ENCODE measurements at regions not wholly inside any gene's neighbourhood (a gene's known extent, or its start where the extent isn't known, plus 50 kb on each side); places are given as distances from the start of the nearest gene placed in this dataset.

DNA sequence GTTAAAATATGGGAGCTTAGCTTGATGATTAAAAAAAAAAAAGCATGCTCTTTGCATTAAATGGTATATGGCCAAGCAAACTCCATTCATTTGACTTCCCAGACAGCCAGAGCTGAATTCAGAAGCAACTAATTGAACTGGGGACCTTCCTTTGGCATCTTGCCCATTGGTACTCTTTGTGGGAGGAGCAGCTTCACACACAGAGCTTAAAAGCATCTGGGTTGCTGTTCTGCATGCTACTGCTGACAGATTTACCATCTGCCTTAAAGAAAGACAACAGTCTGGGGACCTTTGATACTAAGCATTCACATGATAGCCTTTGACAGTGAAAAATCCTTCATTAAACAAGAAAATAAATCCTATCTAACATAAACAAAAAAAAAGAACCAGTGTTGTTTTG, 977.9 kb downstream of the TMTC2 start:
- Mint-ChIP-seq H3K4me3 (no peak overlapping the region), H3K27ac (no peak overlapping the region), H3K4me1 (no peaks in the 10 kb centered on the region), H3K27me3 (no peaks in the 10 kb centered on the region), H3K9me3 (peaks cover 5% of the 10 kb centered on the region), H3K36me3 (ENCODE audit: low read depth) (no peaks in the 10 kb centered on the region)
- ATAC-seq = no peak
- no peak for DNase-seq

DNA sequence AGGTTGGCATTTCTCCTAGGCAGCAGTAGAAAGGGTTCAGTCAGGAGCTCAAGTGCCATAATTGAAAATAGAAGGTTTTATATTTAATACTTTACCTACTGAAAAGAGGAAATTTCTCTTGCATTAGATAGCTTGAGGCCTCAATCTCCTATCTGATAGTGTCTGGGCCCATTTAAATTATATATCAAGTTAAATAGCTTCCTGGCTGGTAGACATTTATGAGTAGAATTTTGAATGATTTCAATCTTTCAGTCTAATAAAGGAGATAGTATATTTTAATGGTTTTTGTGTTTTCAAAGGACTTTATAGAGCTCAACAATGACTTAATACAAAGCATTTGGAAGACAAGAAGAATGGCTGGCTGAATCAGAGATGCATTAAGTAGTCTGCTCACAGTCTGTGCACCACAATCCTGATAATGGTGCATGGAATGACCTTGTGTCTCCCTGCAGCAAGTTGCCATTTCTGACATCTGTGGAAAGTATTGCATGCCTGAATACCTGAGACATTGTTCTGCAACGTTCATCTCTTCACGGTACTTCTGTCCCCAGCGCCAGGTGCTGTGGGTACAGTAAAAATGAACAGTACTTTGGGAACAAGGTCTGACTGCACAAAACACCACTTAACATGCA, 974.1 kb downstream of the TMTC2 start:
- DNase-seq (no peak), ATAC-seq (no peak)
- no peak overlapping the region for H3K4me3 Mint-ChIP-seq
- no peaks in the 10 kb centered on the region for H3K27me3 Mint-ChIP-seq
- H3K27ac Mint-ChIP-seq = no peak overlapping the region
- H3K9me3 Mint-ChIP-seq = peaks cover 5% of the 10 kb centered on the region
- H3K36me3 Mint-ChIP-seq (ENCODE audit: low read depth) = no peaks in the 10 kb centered on the region
- no peaks in the 10 kb centered on the region for H3K4me1 Mint-ChIP-seq

DNA sequence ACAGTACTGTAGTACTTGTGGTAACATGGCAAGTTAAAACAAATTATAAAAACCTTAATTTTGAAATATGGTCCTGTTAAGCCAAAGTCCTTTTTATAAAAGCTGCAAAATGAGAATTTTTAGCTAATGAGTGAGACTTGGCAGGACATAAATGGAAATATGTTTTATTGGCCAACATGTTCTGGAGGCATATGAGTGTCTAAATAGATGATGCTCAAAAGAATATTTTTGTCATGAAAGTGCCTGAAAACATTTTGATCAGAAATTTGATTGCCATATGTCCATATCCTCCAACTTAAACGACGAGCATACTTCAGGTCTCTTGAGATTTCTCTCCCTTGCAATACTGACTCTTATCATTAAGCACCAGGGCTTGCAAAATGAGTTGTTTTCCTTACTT, 972.6 kb downstream of the TMTC2 start:
- no peak overlapping the region for H3K4me3 Mint-ChIP-seq
- H3K27ac Mint-ChIP-seq = no peak overlapping the region
- no peaks in the 10 kb centered on the region for H3K4me1 Mint-ChIP-seq
- H3K36me3 Mint-ChIP-seq (ENCODE audit: low read depth) = no peaks in the 10 kb centered on the region
- DNase-seq (no peak), ATAC-seq (no peak)
- no peaks in the 10 kb centered on the region for H3K27me3 Mint-ChIP-seq
- peaks cover 5% of the 10 kb centered on the region for H3K9me3 Mint-ChIP-seq

DNA sequence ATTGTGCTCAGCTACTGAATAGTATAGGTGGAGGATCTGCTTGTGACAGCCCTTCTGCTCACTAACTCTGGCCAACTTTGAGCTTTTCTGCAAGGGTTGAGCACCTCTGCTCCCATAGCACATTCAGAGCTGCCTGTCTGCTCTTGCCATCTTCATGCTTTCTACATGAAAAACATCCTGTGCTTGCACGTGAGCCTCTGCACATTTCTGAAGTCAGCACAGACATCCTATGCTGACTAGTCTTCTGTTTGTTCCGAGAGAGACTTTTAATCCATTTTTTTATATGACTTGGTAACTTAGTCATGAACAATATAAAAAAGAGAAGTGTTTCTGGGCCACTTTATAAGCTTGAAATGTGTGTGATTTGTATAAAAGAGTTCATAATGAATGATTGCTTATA, 969.3 kb downstream of the TMTC2 start:
- no peaks in the 10 kb centered on the region for H3K36me3 Mint-ChIP-seq (ENCODE audit: low read depth)
- DNase-seq = no peak
- ATAC-seq = no peak
- H3K27ac Mint-ChIP-seq = no peak overlapping the region
- no peak overlapping the region for H3K4me3 Mint-ChIP-seq
- H3K27me3 Mint-ChIP-seq = no peaks in the 10 kb centered on the region
- no peaks in the 10 kb centered on the region for H3K4me1 Mint-ChIP-seq
- H3K9me3 Mint-ChIP-seq = peaks cover 11% of the 10 kb centered on the region

DNA sequence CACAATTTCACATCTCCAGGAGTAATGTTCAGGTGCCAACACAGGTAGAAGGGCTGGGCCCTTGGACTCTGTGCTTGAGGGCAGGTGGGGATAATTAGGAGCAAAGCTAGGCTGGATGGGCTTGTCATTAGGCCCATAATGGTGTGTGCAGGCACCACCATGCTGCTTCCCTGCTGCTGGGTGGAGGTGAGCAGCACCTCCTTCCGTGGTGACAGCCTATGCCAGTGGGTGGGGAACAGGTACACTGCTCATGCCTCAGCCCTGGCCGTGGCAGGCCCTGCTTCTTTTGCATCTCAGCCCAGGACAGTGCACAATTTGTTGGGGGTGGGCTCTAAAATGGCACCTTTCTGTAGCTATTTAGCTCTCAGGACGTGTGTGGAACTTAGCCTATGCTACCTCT, 955.5 kb downstream of the TMTC2 start:
- Mint-ChIP-seq H3K27ac (no peak overlapping the region), H3K27me3 (no peaks in the 10 kb centered on the region), H3K4me1 (no peaks in the 10 kb centered on the region), H3K36me3 (ENCODE audit: low read depth) (no peaks in the 10 kb centered on the region), H3K9me3 (peaks cover 29% of the 10 kb centered on the region), H3K4me3 (no peak overlapping the region)
- no peak for ATAC-seq
- DNase-seq = no peak

DNA sequence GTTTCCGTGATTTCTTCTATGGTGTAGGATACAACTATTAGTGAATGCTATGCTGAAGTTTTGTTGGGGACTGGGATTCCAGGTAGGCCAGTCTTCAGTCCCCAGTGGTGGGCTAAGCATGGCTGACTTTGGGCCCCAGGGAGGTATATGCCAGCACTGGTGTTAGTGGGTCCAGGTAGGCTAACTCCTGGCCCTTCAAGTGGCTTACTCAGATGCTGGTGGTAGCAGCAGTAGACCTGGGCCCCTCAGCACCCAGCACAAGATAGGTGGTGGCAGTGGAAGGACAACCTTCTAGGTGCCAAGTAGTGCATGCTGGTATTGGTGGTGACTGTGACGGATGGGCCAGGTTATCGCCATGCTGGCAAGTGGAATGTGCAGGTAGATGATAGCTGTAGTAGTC, 955.1 kb downstream of the TMTC2 start:
- H3K36me3 Mint-ChIP-seq (ENCODE audit: low read depth) = no peaks in the 10 kb centered on the region
- H3K27ac Mint-ChIP-seq = no peak overlapping the region
- DNase-seq = no peak
- H3K4me3 Mint-ChIP-seq = no peak overlapping the region
- H3K4me1 Mint-ChIP-seq = no peaks in the 10 kb centered on the region
- peaks cover 29% of the 10 kb centered on the region for H3K9me3 Mint-ChIP-seq
- no peaks in the 10 kb centered on the region for H3K27me3 Mint-ChIP-seq
- no peak for ATAC-seq

DNA sequence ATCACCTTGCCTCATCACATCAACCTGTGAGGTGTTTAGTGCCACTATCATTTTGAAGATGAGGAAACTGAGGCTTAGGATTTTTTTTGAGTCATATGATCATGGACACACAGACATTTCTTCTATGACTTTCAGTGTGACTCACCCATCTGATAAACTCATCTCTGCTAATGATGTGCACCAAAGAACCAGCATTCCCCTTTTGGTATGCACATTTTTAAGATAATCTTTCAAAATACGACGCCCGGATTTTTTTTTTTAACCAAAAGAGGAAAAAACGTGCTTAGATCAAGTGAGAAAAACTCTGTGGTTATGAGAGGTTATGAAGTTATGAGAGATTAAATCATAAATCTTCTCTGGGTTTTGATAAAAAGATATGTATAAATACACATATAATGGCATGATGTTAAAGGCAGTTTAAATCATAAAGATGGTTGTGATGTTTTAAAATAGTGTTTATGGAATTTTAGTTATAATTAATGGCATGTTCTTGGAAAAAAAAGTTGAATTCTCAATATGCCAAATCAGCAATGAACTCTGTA, 948.1 kb downstream of the TMTC2 start:
- Mint-ChIP-seq H3K27ac (no peak overlapping the region), H3K27me3 (no peaks in the 10 kb centered on the region), H3K36me3 (ENCODE audit: low read depth) (no peaks in the 10 kb centered on the region), H3K4me3 (no peak overlapping the region), H3K9me3 (no peaks in the 10 kb centered on the region), H3K4me1 (no peaks in the 10 kb centered on the region)
- DNase-seq (no peak), ATAC-seq (no peak)

DNA sequence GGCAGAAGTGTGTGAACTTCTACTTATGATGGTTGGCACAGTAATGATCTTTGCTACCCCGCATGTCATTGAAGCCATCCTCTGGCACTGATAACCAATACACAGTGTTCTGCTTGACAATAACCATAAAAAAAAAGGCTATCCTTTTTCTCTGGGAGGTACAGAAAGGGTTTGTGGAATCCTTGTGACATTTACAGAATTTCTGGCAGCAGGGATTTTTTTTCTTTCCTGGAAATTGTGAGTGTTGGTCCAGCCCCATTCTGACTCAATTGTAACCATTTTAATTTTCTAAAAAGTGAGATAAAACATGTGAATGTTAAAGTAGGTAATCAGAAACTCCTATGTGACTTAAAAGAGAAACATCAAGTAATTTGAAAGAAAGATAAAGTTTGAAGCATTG, 943.8 kb downstream of the TMTC2 start:
- Mint-ChIP-seq H3K4me1 (no peaks in the 10 kb centered on the region), H3K27me3 (no peaks in the 10 kb centered on the region)
- ATAC-seq = no peak

DNA sequence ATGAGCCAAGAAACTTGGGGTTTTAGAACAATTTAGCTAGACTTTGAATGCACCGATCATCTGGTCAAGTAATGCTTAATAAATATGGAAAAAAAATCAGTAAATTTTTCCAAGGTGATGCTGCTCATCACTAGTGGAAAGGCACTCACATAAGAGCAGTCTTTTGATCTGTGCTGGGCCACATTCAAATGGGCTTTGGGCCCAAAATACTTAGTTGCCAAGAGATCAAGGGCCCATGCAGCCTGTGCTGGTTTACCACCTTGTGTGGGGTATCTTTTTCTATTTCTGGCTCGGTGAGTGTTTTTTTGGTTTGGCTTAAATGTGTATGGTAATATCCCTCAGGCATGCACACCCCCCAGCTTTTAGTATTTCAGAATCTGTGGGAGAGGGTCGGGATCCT, 943.2 kb downstream of the TMTC2 start:
- Mint-ChIP-seq H3K27ac (no peak overlapping the region), H3K9me3 (peaks cover 6% of the 10 kb centered on the region), H3K36me3 (ENCODE audit: low read depth) (no peaks in the 10 kb centered on the region), H3K4me1 (no peaks in the 10 kb centered on the region), H3K4me3 (no peak overlapping the region), H3K27me3 (no peaks in the 10 kb centered on the region)
- ATAC-seq = no peak
- no peak for DNase-seq

More for the DNA sequence above, 943.8 kb downstream of the TMTC2 start:
- Mint-ChIP-seq H3K27ac (no peak overlapping the region), H3K36me3 (ENCODE audit: low read depth) (no peaks in the 10 kb centered on the region), H3K4me3 (no peak overlapping the region), H3K9me3 (peaks cover 6% of the 10 kb centered on the region)
- no peak for DNase-seq

DNA sequence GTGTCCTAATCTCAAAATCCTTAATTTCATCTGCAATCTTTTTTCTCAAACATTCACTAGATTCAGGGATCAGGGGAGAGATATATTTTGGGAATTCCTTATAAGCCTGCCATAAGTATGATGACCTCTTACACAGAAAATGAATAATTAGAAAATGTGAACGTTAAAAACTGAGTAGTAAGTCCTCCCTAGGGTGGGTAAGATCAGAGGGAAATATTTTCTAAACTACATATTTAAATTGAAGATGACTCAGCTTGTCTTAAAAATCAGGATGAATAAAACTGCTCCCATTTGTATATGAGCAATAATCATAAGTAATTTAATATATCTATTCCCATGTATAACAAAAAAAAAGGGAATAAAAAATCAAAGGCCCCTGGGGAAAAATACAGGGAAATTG, 935.5 kb downstream of the TMTC2 start:
- Mint-ChIP-seq H3K27me3 (no peaks in the 10 kb centered on the region), H3K27ac (no peak overlapping the region), H3K9me3 (peaks cover 4% of the 10 kb centered on the region), H3K4me3 (no peak overlapping the region), H3K36me3 (ENCODE audit: low read depth) (no peaks in the 10 kb centered on the region), H3K4me1 (no peaks in the 10 kb centered on the region)
- ATAC-seq (no peak), DNase-seq (no peak)

DNA sequence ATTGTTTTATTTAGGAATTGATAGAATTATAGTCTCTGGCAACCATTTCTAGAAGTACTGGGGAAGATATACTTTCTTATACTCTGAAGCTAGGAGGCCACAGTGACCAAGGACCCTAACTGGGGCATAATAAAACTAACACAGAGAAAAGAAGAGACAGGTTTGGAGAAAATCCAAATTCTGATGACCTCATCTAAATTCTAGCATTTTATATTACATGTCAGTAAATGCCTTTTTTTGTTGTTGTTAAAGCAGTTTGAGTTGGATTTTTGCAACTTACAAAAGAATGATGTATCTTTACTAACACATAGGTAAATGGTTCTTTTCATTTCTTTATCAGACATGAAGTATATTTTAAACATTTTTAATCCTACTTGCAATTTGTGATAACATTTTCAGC, 933.3 kb downstream of the TMTC2 start:
- no peak overlapping the region for H3K4me3 Mint-ChIP-seq
- ATAC-seq (no peak), DNase-seq (no peak)
- peaks cover 4% of the 10 kb centered on the region for H3K9me3 Mint-ChIP-seq
- H3K36me3 Mint-ChIP-seq (ENCODE audit: low read depth) = no peaks in the 10 kb centered on the region
- H3K4me1 Mint-ChIP-seq = no peaks in the 10 kb centered on the region
- no peaks in the 10 kb centered on the region for H3K27me3 Mint-ChIP-seq
- H3K27ac Mint-ChIP-seq = no peak overlapping the region

DNA sequence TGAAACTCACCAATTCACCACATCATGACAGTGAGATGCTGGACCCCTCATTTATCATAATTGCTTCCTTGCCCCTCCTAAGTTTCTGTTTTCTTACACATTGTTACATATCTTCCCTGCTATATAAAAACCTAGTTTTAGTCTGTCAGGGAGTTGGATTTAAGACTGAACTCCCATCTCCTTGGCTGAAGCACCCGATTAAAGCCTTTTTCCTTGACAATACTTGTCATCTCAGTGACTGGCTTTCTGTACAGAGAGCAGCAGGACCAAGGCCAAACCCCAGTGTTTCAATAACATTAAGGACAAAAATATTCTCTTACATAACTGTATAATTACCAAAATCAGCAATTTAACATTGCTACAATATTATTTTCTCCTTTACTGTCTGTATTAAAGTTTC, 928.4 kb downstream of the TMTC2 start:
- no peaks in the 10 kb centered on the region for H3K27me3 Mint-ChIP-seq
- H3K27ac Mint-ChIP-seq = no peak overlapping the region
- H3K4me3 Mint-ChIP-seq = no peak overlapping the region

DNA sequence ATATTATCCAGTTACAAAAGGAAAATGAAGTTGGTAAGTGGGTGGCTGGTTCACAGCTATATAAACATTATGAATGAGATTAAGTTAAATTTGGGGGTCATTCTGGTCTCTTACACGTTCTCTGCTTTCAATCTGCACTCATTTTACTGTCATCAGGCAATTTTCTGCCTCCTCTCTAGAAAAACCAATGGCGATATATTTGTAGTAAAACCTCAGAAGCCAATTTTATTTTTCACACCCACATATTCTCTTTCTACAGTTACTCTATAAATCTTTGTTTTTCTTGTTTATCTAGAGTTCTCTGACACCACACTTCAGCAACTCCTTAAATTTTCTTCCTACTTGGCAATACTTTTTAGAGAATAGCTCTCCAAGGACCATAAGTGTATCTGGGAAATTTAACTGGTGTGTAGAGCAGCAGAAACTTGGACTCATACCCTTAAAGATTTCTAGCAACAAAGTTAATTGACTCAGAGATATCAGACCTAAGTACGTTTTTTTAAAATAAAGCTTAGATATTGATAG, 926.9 kb downstream of the TMTC2 start:
- DNase-seq (no peak), ATAC-seq (no peak)
- H3K36me3 Mint-ChIP-seq (ENCODE audit: low read depth) = no peaks in the 10 kb centered on the region
- H3K4me1 Mint-ChIP-seq = no peaks in the 10 kb centered on the region
- no peaks in the 10 kb centered on the region for H3K9me3 Mint-ChIP-seq
- H3K27me3 Mint-ChIP-seq = no peaks in the 10 kb centered on the region
- no peak overlapping the region for H3K27ac Mint-ChIP-seq
- no peak overlapping the region for H3K4me3 Mint-ChIP-seq

More for the DNA sequence above, 928.4 kb downstream of the TMTC2 start:
- Mint-ChIP-seq H3K4me1 (no peaks in the 10 kb centered on the region), H3K9me3 (peaks cover 4% of the 10 kb centered on the region), H3K36me3 (ENCODE audit: low read depth) (no peaks in the 10 kb centered on the region)
- DNase-seq (no peak), ATAC-seq (no peak)

DNA sequence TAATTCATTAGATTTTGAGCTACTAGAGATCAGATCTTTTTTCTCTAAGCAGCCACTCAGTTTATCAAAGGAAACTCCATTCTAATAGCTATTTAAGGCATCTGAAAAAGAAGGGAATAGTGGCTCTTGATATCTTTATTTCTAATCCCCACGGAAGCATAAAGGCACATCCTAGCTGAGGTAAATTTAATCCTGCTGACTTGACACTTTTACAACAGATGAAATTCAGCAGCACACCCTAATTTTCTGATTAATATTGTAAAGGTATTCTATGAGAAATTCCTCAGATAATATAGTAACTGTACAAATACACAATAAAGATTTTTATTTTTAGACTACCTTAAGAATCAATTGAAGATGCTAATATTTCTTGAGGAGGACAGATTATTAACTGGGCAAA, 916.4 kb downstream of the TMTC2 start:
- H3K27ac Mint-ChIP-seq = no peak overlapping the region
- DNase-seq (no peak), ATAC-seq (no peak)
- H3K4me1 Mint-ChIP-seq = no peaks in the 10 kb centered on the region
- H3K36me3 Mint-ChIP-seq (ENCODE audit: low read depth) = no peaks in the 10 kb centered on the region
- H3K9me3 Mint-ChIP-seq = peaks cover 38% of the 10 kb centered on the region
- H3K4me3 Mint-ChIP-seq = no peak overlapping the region
- H3K27me3 Mint-ChIP-seq = no peaks in the 10 kb centered on the region

DNA sequence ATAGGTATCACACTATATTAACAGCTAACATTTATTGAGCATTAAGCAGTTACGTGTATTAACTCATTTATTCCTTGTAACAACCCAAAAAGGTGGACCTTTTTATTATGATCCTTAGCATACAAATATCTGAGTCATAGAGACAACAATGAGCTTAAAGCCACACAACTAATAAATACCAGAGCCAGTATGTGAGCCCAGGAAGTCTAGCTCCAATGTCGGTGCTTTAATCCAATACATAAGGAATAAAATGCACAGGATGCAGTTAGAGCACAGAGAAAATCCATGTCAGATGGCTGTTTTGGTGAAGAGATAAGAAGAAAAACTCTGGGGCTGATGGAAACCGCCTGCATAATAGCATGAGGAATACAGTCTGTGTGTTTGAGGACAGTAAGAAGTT, 888.6 kb downstream of the TMTC2 start:
- no peaks in the 10 kb centered on the region for H3K4me1 Mint-ChIP-seq
- ATAC-seq (no peak), DNase-seq (no peak)
- no peak overlapping the region for H3K4me3 Mint-ChIP-seq
- H3K9me3 Mint-ChIP-seq = peaks cover 10% of the 10 kb centered on the region
- H3K36me3 Mint-ChIP-seq (ENCODE audit: low read depth) = no peaks in the 10 kb centered on the region
- H3K27ac Mint-ChIP-seq = no peak overlapping the region
- no peaks in the 10 kb centered on the region for H3K27me3 Mint-ChIP-seq

DNA sequence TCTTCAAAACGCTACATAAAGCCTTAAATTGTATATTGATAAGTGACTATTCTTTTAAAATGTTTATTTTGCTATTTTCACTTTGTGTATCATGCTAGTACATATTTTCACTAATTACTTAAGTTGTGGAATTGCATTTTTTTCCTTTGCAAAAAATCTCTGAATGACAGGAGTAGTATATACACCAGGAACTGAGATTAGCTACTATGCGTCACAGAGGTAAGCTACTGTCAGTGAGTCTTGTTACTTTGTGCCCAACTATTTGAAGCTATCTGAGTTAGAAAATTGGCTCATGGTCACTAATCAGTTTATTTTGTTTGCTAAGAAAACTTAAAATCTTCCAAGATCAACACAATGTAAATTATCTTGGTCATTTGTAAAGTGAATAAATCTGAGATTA, 887.4 kb downstream of the TMTC2 start:
- H3K9me3 Mint-ChIP-seq = peaks cover 13% of the 10 kb centered on the region
- DNase-seq (no peak), ATAC-seq (no peak)
- no peak overlapping the region for H3K27ac Mint-ChIP-seq
- H3K36me3 Mint-ChIP-seq (ENCODE audit: low read depth) = no peaks in the 10 kb centered on the region
- H3K4me3 Mint-ChIP-seq = no peak overlapping the region
- H3K27me3 Mint-ChIP-seq = no peaks in the 10 kb centered on the region
- no peaks in the 10 kb centered on the region for H3K4me1 Mint-ChIP-seq
